GM12878 (cell line): ENCODE measurements at regions not wholly inside any gene's neighbourhood (a gene's known extent, or its start where the extent isn't known, plus 50 kb on each side); places are given as distances from the start of the nearest gene placed in this dataset.

Source experiments
- ATAC-seq: fragments of 200-7000 bp; cut with Tn5 transposase; 3 replicates; pipeline ENCODE4 v1.9.1; 2020; ENCODE audit warnings: mild to moderate bottlenecking, moderate library complexity
- BruUV-seq: library from RNA; stranded (reverse); fragments of 400-500 nt; replicated peaks from 2 replicates; lab custom pipeline; 2021; lab: Mats Ljungman, UMichigan
- CTCF ChIA-PET: fragments of 300-600 bp; sonication (Branson Sonifier 250); formaldehyde crosslinking; extraction: SDS; loops from one replicate; lab custom pipeline; 2021; ENCODE audit warnings: inconsistent platforms; lab: Yijun Ruan, JAX
- POLR2A ChIA-PET: fragments of 350-600 bp; formaldehyde crosslinking; extraction: SDS; loops from one replicate; lab custom pipeline; 2021; ENCODE audit warnings: inconsistent platforms; lab: Charles Lee
- RAD21 ChIA-PET: fragments of 300-600 bp; sonication (Branson Sonifier 250); formaldehyde crosslinking; loops from one replicate; lab custom pipeline; 2023; ENCODE audit warnings: antibody characterized with exemption; ENCODE audit not compliant: unreplicated experiment; lab: Charles Lee
- SMC1A ChIA-PET: fragments of 300-600 bp; sonication (Branson Sonifier 250); formaldehyde crosslinking; loops from one replicate; lab custom pipeline; 2023; ENCODE audit not compliant: unreplicated experiment, uncharacterized antibody; lab: Charles Lee
- DNase-seq: peaks from one replicate; pipeline ENCODE4 v3.0.0-alpha.2; 2011; ENCODE audit warnings: low read depth, low spot score
- FAIRE-seq: peaks from 3 replicates; lab custom pipeline; 2011; peaks lifted over from hg19 to GRCh38; lab: Jason Lieb, UNC
- H2AFZ ChIP-seq: 2 replicates; pipeline ENCODE4 v1.6.0; 2011; ENCODE audit warnings: low read depth, low read length, control low read depth; ENCODE audit not compliant: control insufficient read depth
- H3K27ac ChIP-seq: 2 replicates; pipeline ENCODE4 v1.5.1; 2011; ENCODE audit warnings: control low read depth; ENCODE audit not compliant: control insufficient read depth, insufficient read depth
- H3K27me3 ChIP-seq, 2 experiments: replicated peaks in 1 of 2; 2 replicates each; pipeline versions ENCODE4 v1.6.0 to v1.6.1; 2011; ENCODE audit warnings: low read length in 1 of 2; ENCODE audit not compliant: control insufficient read depth in 2 of 2, insufficient read depth in 2 of 2
- H3K36me3 ChIP-seq, 2 experiments: 2 replicates each; pipeline ENCODE4 v1.5.1; 2011; ENCODE audit warnings: low read length in 1 of 2; ENCODE audit not compliant: control insufficient read depth in 2 of 2, insufficient read depth in 2 of 2
- H3K4me1 ChIP-seq: 2 replicates; pipeline ENCODE4 v1.6.1; 2011; ENCODE audit warnings: mild to moderate bottlenecking, low read length, moderate library complexity, mixed read lengths; ENCODE audit not compliant: control insufficient read depth, insufficient read depth
- H3K4me2 ChIP-seq: 2 replicates; pipeline ENCODE4 v1.6.0; 2011; ENCODE audit warnings: control low read depth; ENCODE audit not compliant: control insufficient read depth, insufficient read depth
- H3K4me3 ChIP-seq: fragments of 200-600 bp; sonication (generic); 2 replicates; pipeline ENCODE4 v1.5.1; 2016
- H3K79me2 ChIP-seq: 2 replicates; pipeline ENCODE4 v1.6.0; 2011; ENCODE audit warnings: low read length; ENCODE audit not compliant: control insufficient read depth, insufficient read depth
- H3K9ac ChIP-seq: 2 replicates; pipeline ENCODE4 v1.8.0; 2011; ENCODE audit warnings: low read length, control low read depth, mixed read lengths; ENCODE audit not compliant: control insufficient read depth, insufficient read depth
- H3K9me3 ChIP-seq: replicated peaks from 3 replicates; pipeline ENCODE4 v1.5.1; 2011; ENCODE audit warnings: mild to moderate bottlenecking, low read length; ENCODE audit not compliant: control insufficient read depth, insufficient read depth
- H4K20me1 ChIP-seq: 2 replicates; pipeline ENCODE4 v1.6.0; 2011; ENCODE audit not compliant: control insufficient read depth, insufficient read depth
- BHLHE40 ChIP-seq, 2 experiments: fragments of 450-650 bp in 1 of 2; IDR thresholded peaks; 2 replicates each; pipeline ENCODE4 v1.6.1; 2011 to 2017; ENCODE audit warnings: low read depth in 2 of 2, borderline replicate concordance in 1 of 2, improper control_type of control experiment in 1 of 2, low read length in 1 of 2, mild to moderate bottlenecking in 1 of 2
- EGR1 ChIP-seq, 2 experiments: IDR thresholded peaks; 1 replicate in 1 of 2; 2 replicates in 1 of 2; pipeline ENCODE4 v1.6.1; 2011 to 2012; ENCODE audit warnings: low read depth in 2 of 2, low read length in 2 of 2, borderline replicate concordance in 1 of 2, mild to moderate bottlenecking in 1 of 2, moderate library complexity in 1 of 2
- POLR2AphosphoS5 ChIP-seq: IDR thresholded peaks from 2 replicates; pipeline ENCODE4 v1.6.1; 2011; ENCODE audit warnings: mild to moderate bottlenecking, low read length, inconsistent platforms
- RFX5 ChIP-seq: IDR thresholded peaks from 2 replicates; pipeline ENCODE4 v1.6.1; 2011; ENCODE audit warnings: low read depth, low read length, improper control_type of control experiment
- RUNX3 ChIP-seq: IDR thresholded peaks from 2 replicates; pipeline ENCODE4 v1.6.1; 2012; ENCODE audit warnings: low read length, inconsistent platforms
- SIX5 ChIP-seq: IDR thresholded peaks from 2 replicates; pipeline ENCODE4 v1.6.1; 2011; ENCODE audit warnings: mild to moderate bottlenecking, low read depth, low read length, moderate library complexity; ENCODE audit not compliant: severe bottlenecking
- YY1 ChIP-seq: IDR thresholded peaks from 2 replicates; pipeline ENCODE4 v1.6.1; 2011; ENCODE audit warnings: low read depth, mild to moderate bottlenecking, low read length
- ZBTB4 ChIP-seq: fragments of 450-650 bp; formaldehyde crosslinking; IDR thresholded peaks from 2 replicates; pipeline ENCODE4 v1.4.0; 2022; ENCODE audit warnings: mild to moderate bottlenecking, moderate library complexity
- WGBS: methylation state at CpG from one replicate; pipeline ENCODE4 v1.1.6; 2016; ENCODE audit warnings: low lambda C conversion rate; ENCODE audit not compliant: insufficient replicate concordance, insufficient coverage; ENCODE audit errors: missing lambda C conversion rate; 5-methylcytosine and 5-hydroxymethylcytosine counted together
- in situ Hi-C: fragments of 300-500 bp; cut with MboI; formaldehyde crosslinking; loops from 9 replicates; pipeline ENCODE4 v1.14.3; 2018; ENCODE audit warnings: mixed read lengths
- intact Hi-C: fragments of 100-400 bp; cut with micrococcal nuclease; formaldehyde crosslinking; loops from one replicate; pipeline ENCODE4 v1.14.2; 2022; ENCODE audit not compliant: unreplicated experiment
- TF ChIP-seq, protein P1 (sequence below): fragments of 450-650 bp; IDR thresholded peaks from 2 replicates; pipeline ENCODE4 v1.6.1; 2017; ENCODE audit warnings: mild to moderate bottlenecking, moderate library complexity
- TF ChIP-seq, protein P2 (sequence below): fragments of 450-650 bp; IDR thresholded peaks from 2 replicates; pipeline ENCODE4 v1.6.1; 2014; ENCODE audit warnings: mild to moderate bottlenecking
- TF ChIP-seq, protein P3 (sequence below), 3 experiments: IDR thresholded peaks in 2 of 3; conservative IDR thresholded peaks in 1 of 3; 2 replicates each; pipeline ENCODE4 v1.5.1; 2011; ENCODE audit warnings: low read depth in 3 of 3, low read length in 3 of 3, mild to moderate bottlenecking in 3 of 3, control low read depth in 2 of 3, moderate library complexity in 2 of 3, inconsistent platforms in 1 of 3, mixed read lengths in 1 of 3; ENCODE audit not compliant: control insufficient read depth in 2 of 3, insufficient read depth in 1 of 3; ENCODE audit errors: extremely low read depth in 1 of 3

- TF ChIP-seq, protein P1, sequence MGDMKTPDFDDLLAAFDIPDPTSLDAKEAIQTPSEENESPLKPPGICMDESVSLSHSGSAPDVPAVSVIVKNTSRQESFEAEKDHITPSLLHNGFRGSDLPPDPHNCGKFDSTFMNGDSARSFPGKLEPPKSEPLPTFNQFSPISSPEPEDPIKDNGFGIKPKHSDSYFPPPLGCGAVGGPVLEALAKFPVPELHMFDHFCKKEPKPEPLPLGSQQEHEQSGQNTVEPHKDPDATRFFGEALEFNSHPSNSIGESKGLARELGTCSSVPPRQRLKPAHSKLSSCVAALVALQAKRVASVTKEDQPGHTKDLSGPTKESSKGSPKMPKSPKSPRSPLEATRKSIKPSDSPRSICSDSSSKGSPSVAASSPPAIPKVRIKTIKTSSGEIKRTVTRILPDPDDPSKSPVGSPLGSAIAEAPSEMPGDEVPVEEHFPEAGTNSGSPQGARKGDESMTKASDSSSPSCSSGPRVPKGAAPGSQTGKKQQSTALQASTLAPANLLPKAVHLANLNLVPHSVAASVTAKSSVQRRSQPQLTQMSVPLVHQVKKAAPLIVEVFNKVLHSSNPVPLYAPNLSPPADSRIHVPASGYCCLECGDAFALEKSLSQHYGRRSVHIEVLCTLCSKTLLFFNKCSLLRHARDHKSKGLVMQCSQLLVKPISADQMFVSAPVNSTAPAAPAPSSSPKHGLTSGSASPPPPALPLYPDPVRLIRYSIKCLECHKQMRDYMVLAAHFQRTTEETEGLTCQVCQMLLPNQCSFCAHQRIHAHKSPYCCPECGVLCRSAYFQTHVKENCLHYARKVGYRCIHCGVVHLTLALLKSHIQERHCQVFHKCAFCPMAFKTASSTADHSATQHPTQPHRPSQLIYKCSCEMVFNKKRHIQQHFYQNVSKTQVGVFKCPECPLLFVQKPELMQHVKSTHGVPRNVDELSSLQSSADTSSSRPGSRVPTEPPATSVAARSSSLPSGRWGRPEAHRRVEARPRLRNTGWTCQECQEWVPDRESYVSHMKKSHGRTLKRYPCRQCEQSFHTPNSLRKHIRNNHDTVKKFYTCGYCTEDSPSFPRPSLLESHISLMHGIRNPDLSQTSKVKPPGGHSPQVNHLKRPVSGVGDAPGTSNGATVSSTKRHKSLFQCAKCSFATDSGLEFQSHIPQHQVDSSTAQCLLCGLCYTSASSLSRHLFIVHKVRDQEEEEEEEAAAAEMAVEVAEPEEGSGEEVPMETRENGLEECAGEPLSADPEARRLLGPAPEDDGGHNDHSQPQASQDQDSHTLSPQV = no peak
- TF ChIP-seq, protein P2, sequence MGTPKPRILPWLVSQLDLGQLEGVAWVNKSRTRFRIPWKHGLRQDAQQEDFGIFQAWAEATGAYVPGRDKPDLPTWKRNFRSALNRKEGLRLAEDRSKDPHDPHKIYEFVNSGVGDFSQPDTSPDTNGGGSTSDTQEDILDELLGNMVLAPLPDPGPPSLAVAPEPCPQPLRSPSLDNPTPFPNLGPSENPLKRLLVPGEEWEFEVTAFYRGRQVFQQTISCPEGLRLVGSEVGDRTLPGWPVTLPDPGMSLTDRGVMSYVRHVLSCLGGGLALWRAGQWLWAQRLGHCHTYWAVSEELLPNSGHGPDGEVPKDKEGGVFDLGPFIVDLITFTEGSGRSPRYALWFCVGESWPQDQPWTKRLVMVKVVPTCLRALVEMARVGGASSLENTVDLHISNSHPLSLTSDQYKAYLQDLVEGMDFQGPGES = no peak
- TF ChIP-seq, protein P3, sequence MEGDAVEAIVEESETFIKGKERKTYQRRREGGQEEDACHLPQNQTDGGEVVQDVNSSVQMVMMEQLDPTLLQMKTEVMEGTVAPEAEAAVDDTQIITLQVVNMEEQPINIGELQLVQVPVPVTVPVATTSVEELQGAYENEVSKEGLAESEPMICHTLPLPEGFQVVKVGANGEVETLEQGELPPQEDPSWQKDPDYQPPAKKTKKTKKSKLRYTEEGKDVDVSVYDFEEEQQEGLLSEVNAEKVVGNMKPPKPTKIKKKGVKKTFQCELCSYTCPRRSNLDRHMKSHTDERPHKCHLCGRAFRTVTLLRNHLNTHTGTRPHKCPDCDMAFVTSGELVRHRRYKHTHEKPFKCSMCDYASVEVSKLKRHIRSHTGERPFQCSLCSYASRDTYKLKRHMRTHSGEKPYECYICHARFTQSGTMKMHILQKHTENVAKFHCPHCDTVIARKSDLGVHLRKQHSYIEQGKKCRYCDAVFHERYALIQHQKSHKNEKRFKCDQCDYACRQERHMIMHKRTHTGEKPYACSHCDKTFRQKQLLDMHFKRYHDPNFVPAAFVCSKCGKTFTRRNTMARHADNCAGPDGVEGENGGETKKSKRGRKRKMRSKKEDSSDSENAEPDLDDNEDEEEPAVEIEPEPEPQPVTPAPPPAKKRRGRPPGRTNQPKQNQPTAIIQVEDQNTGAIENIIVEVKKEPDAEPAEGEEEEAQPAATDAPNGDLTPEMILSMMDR (IDR thresholded peaks at IDR 0.05 in 2 of 3, conservative IDR thresholded peaks at IDR 0.05 in 1 of 3; ENCODE audit: control insufficient read depth in 2 of 3, extremely low read depth in 1 of 3, insufficient read depth in 1 of 3, low read depth in 3 of 3, low read length in 3 of 3) = no peak
- no peak for TF ChIP-seq POLR2AphosphoS5
Measured at GRCh38 chr17:71170070-71170469, 950.8 kb upstream of the SOX9 start (continued).

- DNase-seq (no peak), FAIRE-seq (no peak), ATAC-seq (no peak)
- SMC1A ChIA-PET = no interaction called here
- Histone ChIP-seq H3K27ac (no peak overlapping the region), H3K79me2 (no peaks in the 10 kb centered on the region), H3K9ac (no peak overlapping the region), H4K20me1 (no peaks in the 10 kb centered on the region), H3K9me3 (no peaks in the 10 kb centered on the region), H3K4me3 (no peak overlapping the region), H3K27me3 (no peaks in the 10 kb centered on the region), H2AFZ (no peak overlapping the region), H3K4me1 (no peaks in the 10 kb centered on the region), H3K36me3 (no peaks in the 10 kb centered on the region), H3K4me2 (no peak overlapping the region)
- no TSS peak for BruUV-seq
- CTCF ChIA-PET = no interaction called here
- RAD21 ChIA-PET = no interaction called here
- in situ Hi-C loops (no loop called here), intact Hi-C loops (no loop called here)
- POLR2A ChIA-PET = no interaction called here
- 0% methylated on average over 2 of the region's 2 CpGs for WGBS
- TF ChIP-seq ZBTB4 (CRISPR knock-in tag) = no peak
- no peak for TF ChIP-seq BHLHE40 (IDR thresholded peaks at IDR 0.05; ENCODE audit: borderline replicate concordance in 1 of 2, low read depth in 2 of 2, low read length in 1 of 2)
- no peak for TF ChIP-seq YY1
- TF ChIP-seq RUNX3 = no peak
- no peak for TF ChIP-seq SIX5
- no peak for TF ChIP-seq EGR1 (IDR thresholded peaks at IDR 0.05; ENCODE audit: borderline replicate concordance in 1 of 2, low read depth in 2 of 2, low read length in 2 of 2)
- TF ChIP-seq RFX5 = no peak
Measured at GRCh38 chr17:71171270-71171669, 949.5 kb upstream of the SOX9 start.
